GM18499 (cell line): ENCODE measurements at regions not wholly inside any gene's neighbourhood (a gene's known extent, or its start where the extent isn't known, plus 50 kb on each side); places are given as distances from the start of the nearest gene placed in this dataset.
"Not testable (repeated sequence)": the region's sequence is repeated elsewhere in the genome, so short reads cannot be mapped to it uniquely, and the experiment has no call there.

Experiments
- ATAC-seq: cut with Tn5 transposase; IDR thresholded peaks from one replicate; pipeline ENCODE4 v1.9.1; 2021; ENCODE audit warnings: moderate number of reproducible peaks; ENCODE audit not compliant: insufficient read depth, unreplicated experiment

GRCh38 chr6:121887724-121888123 lies 452.3 kb downstream of the GJA1 start:
- no peak for ATAC-seq

GRCh38 chr6:121890307-121890910 lies 455.0 kb downstream of the GJA1 start:
- ATAC-seq: no peak

GRCh38 chr6:121895731-121896130 lies 460.3 kb downstream of the GJA1 start:
- not testable (repeated sequence) for ATAC-seq

- no peak for ATAC-seq
Measured at GRCh38 chr6:121896363-121896762, 460.9 kb downstream of the GJA1 start.

- ATAC-seq: no peak
Measured at GRCh38 chr6:121896771-121897170, 461.3 kb downstream of the GJA1 start.

GRCh38 chr6:121897337-121897760 lies 461.9 kb downstream of the GJA1 start:
- no peak for ATAC-seq

GRCh38 chr6:121901432-121901831 lies 466.0 kb downstream of the GJA1 start:
- no peak for ATAC-seq

GRCh38 chr6:121904559-121904958 lies 469.1 kb downstream of the GJA1 start:
- no peak for ATAC-seq

- no peak for ATAC-seq
Measured at GRCh38 chr6:121912905-121913304, 477.5 kb downstream of the GJA1 start.

GRCh38 chr6:121917263-121917829 lies 481.9 kb downstream of the GJA1 start:
- ATAC-seq: no peak

- ATAC-seq: no peak
Measured at GRCh38 chr6:121917834-121918559, 481.5 kb upstream of the HSF2 start.

- ATAC-seq: no peak
Measured at GRCh38 chr6:121920616-121921015, 478.8 kb upstream of the HSF2 start.

- ATAC-seq: no peak
Measured at GRCh38 chr6:121925024-121925423, 474.4 kb upstream of the HSF2 start.

- no peak for ATAC-seq
Measured at GRCh38 chr6:121925534-121926255, 473.8 kb upstream of the HSF2 start.

GRCh38 chr6:121929301-121929700 lies 470.2 kb upstream of the HSF2 start:
- no peak for ATAC-seq

- no peak for ATAC-seq
Measured at GRCh38 chr6:121932076-121932991, 467.1 kb upstream of the HSF2 start.

- no peak for ATAC-seq
Measured at GRCh38 chr6:121934451-121934850, 465.0 kb upstream of the HSF2 start.

- no peak for ATAC-seq
Measured at GRCh38 chr6:121940728-121941127, 458.7 kb upstream of the HSF2 start.

- no peak for ATAC-seq
Measured at GRCh38 chr6:121944354-121944753, 455.1 kb upstream of the HSF2 start.

- no peak for ATAC-seq
Measured at GRCh38 chr6:121951123-121951522, 448.3 kb upstream of the HSF2 start.
